ENCODE measurements at regions not wholly inside any gene's neighbourhood (a gene's known extent, or its start where the extent isn't known, plus 50 kb on each side); places are given as distances from the start of the nearest gene placed in this dataset.

DNA sequence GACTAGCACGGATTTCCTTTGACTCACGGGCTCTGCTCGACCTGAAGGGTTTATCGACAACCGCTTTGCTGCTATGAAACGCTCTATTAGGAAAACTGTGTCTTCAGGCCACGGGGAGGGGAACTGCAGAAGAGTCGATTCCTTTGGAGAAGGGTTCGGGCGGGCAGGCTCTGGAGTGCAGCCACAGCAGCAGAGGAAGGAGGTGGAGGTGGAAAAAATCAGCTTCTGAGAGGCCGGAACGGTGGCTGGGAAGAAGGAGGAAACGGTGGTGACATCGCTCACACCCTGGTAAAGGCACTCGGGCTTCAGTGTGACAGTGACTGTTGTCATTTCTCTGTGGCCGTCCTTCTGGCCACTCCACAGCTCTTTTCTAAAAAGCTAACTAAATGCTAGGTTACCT, 64.6 kb upstream of the MGMT start:
- no peaks in the 10 kb centered on the region for H3K9me3 ChIP-seq (ENCODE audit: control insufficient read depth in 2 of 2, insufficient read depth in 1 of 2, low read length in 1 of 2)
- WGBS = 94% methylated on average over 16 of the region's 16 CpGs
- no peak overlapping the region for H3K4me3 ChIP-seq (ENCODE audit: low read length in 2 of 2)
- H3K4me1 ChIP-seq (ENCODE audit: control insufficient read depth in 2 of 2, insufficient read depth in 2 of 2, low read length in 2 of 2) = no peaks in the 10 kb centered on the region
- no peaks in the 10 kb centered on the region for H3K36me3 ChIP-seq (ENCODE audit: control insufficient read depth in 2 of 2, insufficient read depth in 2 of 2, low read length in 1 of 2)
- no peaks in the 10 kb centered on the region for H3K27me3 ChIP-seq (ENCODE audit: control insufficient read depth in 2 of 2, insufficient read depth in 1 of 2, low read length in 1 of 2)
- no peak for DNase-seq (ENCODE audit: low read depth in 6 of 9, low spot score in 9 of 9)
- H3K27ac ChIP-seq (ENCODE audit: low read depth in 1 of 2, low read length in 1 of 2) = no peak overlapping the region

DNA sequence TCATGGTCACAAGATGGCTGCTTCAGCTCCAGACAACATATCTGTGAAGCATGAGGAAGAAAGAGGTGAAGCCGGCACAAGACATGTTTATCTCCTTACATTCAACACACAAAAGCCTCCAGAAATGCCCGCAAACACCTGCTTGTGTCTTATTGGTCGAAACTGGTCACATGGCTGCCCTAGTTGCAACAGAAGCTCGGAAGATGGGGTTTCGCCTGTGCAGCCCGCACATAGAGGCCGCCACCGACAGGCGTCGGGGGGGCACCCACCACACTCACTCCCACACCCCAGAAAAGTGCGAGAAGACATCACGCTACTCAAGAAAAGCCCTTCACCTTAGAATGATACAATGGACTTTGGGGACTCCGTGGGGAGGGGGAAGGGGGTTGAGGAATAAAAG, 63.0 kb upstream of the MGMT start:
- H3K9me3 ChIP-seq (ENCODE audit: control insufficient read depth in 2 of 2, insufficient read depth in 1 of 2, low read length in 1 of 2) = no peaks in the 10 kb centered on the region
- H3K27me3 ChIP-seq (ENCODE audit: control insufficient read depth in 2 of 2, insufficient read depth in 1 of 2, low read length in 1 of 2) = no peaks in the 10 kb centered on the region
- H3K4me1 ChIP-seq (ENCODE audit: control insufficient read depth in 2 of 2, insufficient read depth in 2 of 2, low read length in 2 of 2) = no peaks in the 10 kb centered on the region
- no peak for DNase-seq (ENCODE audit: low read depth in 6 of 9, low spot score in 9 of 9)
- 98% methylated on average over 13 of the region's 13 CpGs for WGBS
- H3K36me3 ChIP-seq (ENCODE audit: control insufficient read depth in 2 of 2, insufficient read depth in 2 of 2, low read length in 1 of 2) = no peaks in the 10 kb centered on the region
- H3K4me3 ChIP-seq (ENCODE audit: low read length in 2 of 2) = no peak overlapping the region
- H3K27ac ChIP-seq (ENCODE audit: low read depth in 1 of 2, low read length in 1 of 2) = no peak overlapping the region

DNA sequence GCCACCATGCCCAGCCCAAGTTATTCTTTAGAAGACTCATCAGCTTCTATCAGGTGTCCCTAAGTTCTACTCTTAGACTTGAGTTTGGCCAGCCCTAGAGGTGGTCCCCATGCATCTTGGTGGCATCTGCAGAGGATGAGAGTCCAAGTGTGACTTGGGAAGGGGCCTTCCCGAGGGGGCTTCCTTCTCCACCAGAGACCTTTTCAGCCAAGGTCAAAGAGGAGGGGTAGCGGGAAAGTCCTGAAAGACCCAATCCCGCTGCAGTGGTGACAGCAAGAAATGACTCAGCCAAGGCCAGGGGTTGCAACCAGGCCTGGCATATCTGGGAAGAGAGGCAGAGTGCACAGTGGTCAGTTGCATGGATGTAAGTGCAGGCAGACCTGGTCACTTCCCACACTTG, 61.7 kb upstream of the MGMT start:
- Histone ChIP-seq H3K36me3 (ENCODE audit: control insufficient read depth in 2 of 2, insufficient read depth in 2 of 2, low read length in 1 of 2) (no peaks in the 10 kb centered on the region), H3K9me3 (ENCODE audit: control insufficient read depth in 2 of 2, insufficient read depth in 1 of 2, low read length in 1 of 2) (no peaks in the 10 kb centered on the region), H3K4me3 (ENCODE audit: low read length in 2 of 2) (no peak overlapping the region), H3K27ac (ENCODE audit: low read depth in 1 of 2, low read length in 1 of 2) (no peak overlapping the region), H3K4me1 (ENCODE audit: control insufficient read depth in 2 of 2, insufficient read depth in 2 of 2, low read length in 2 of 2) (no peaks in the 10 kb centered on the region), H3K27me3 (ENCODE audit: control insufficient read depth in 2 of 2, insufficient read depth in 1 of 2, low read length in 1 of 2) (no peaks in the 10 kb centered on the region)
- WGBS = 91% methylated on average over 3 of the region's 3 CpGs
- no peak for DNase-seq (ENCODE audit: low read depth in 6 of 9, low spot score in 9 of 9)

DNA sequence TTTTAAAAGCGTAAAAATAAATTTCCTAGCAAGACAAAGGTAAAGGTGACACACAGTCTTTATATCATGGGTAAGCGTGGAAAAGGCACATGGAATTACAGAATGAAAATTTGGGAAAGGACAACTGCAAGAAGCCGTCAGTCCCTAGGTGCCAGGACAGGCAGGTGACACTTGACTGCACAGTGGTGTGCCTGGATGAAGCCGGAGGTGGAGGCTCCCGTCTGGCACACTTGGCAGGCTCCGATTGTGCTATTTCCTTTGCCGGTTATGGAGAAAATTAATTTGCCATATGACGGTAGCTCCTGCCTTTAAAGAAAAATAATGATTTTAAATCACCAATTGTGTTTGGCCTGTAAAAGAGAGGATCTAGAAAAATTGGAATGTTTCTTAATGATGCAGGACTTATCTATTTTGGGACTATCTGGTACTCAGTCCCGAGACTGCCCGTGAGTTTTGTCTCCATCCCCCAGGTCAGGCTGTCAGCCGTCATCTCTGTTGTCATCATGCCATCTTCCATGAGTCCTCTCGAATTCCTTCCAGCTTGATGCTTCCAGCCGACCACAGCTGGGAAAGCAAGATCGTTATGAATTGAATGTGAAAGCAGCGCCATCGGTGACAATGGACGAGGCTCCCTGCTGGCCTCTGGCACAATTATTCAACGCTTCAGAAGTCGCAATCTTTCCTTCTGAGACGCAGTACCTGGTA, 56.2 kb upstream of the MGMT start:
- no peaks in the 10 kb centered on the region for H3K27me3 ChIP-seq (ENCODE audit: control insufficient read depth in 2 of 2, insufficient read depth in 1 of 2, low read length in 1 of 2)
- 92% methylated on average over 20 of the region's 20 CpGs for WGBS
- H3K4me3 ChIP-seq (ENCODE audit: low read length in 2 of 2) = no peak overlapping the region
- no peaks in the 10 kb centered on the region for H3K9me3 ChIP-seq (ENCODE audit: control insufficient read depth in 2 of 2, insufficient read depth in 1 of 2, low read length in 1 of 2)
- no peak overlapping the region for H3K27ac ChIP-seq (ENCODE audit: low read depth in 1 of 2, low read length in 1 of 2)
- no peaks in the 10 kb centered on the region for H3K36me3 ChIP-seq (ENCODE audit: control insufficient read depth in 2 of 2, insufficient read depth in 2 of 2, low read length in 1 of 2)
- H3K4me1 ChIP-seq (ENCODE audit: control insufficient read depth in 2 of 2, insufficient read depth in 2 of 2, low read length in 2 of 2) = no peaks in the 10 kb centered on the region
- DNase-seq (ENCODE audit: low read depth in 6 of 9, low spot score in 9 of 9) = no peak

GRCh38 chr10:129411393-129411705, 55.7 kb upstream of the MGMT start:
- no peak for DNase-seq (ENCODE audit: low read depth in 6 of 9, low spot score in 9 of 9)
- H3K27me3 ChIP-seq (ENCODE audit: control insufficient read depth in 2 of 2, insufficient read depth in 1 of 2, low read length in 1 of 2) = no peaks in the 10 kb centered on the region
- H3K4me3 ChIP-seq (ENCODE audit: low read length in 2 of 2) = no peak overlapping the region
- 98% methylated on average over 8 of the region's 8 CpGs for WGBS
- no peaks in the 10 kb centered on the region for H3K9me3 ChIP-seq (ENCODE audit: control insufficient read depth in 2 of 2, insufficient read depth in 1 of 2, low read length in 1 of 2)
- H3K27ac ChIP-seq (ENCODE audit: low read depth in 1 of 2, low read length in 1 of 2) = no peak overlapping the region
- no peaks in the 10 kb centered on the region for H3K36me3 ChIP-seq (ENCODE audit: control insufficient read depth in 2 of 2, insufficient read depth in 2 of 2, low read length in 1 of 2)
- H3K4me1 ChIP-seq (ENCODE audit: control insufficient read depth in 2 of 2, insufficient read depth in 2 of 2, low read length in 2 of 2) = no peaks in the 10 kb centered on the region

- Histone ChIP-seq H3K27ac (ENCODE audit: low read depth in 1 of 2, low read length in 1 of 2) (no peak overlapping the region), H3K4me1 (ENCODE audit: control insufficient read depth in 2 of 2, insufficient read depth in 2 of 2, low read length in 2 of 2) (no peaks in the 10 kb centered on the region), H3K4me3 (ENCODE audit: low read length in 2 of 2) (no peak overlapping the region), H3K36me3 (ENCODE audit: control insufficient read depth in 2 of 2, insufficient read depth in 2 of 2, low read length in 1 of 2) (no peaks in the 10 kb centered on the region), H3K9me3 (ENCODE audit: control insufficient read depth in 2 of 2, insufficient read depth in 1 of 2, low read length in 1 of 2) (no peaks in the 10 kb centered on the region), H3K27me3 (ENCODE audit: control insufficient read depth in 2 of 2, insufficient read depth in 1 of 2, low read length in 1 of 2) (no peaks in the 10 kb centered on the region)
- DNase-seq (ENCODE audit: low read depth in 6 of 9, low spot score in 9 of 9) = no peak
- WGBS = 88% methylated on average over 7 of the region's 7 CpGs
Measured at GRCh38 chr10:129411772-129412171, 55.3 kb upstream of the MGMT start.

GRCh38 chr10:129413024-129413423, 54.0 kb upstream of the MGMT start:
- 90% methylated on average over 6 of the region's 6 CpGs for WGBS
- Histone ChIP-seq H3K4me3 (ENCODE audit: low read length in 2 of 2) (no peak overlapping the region), H3K9me3 (ENCODE audit: control insufficient read depth in 2 of 2, insufficient read depth in 1 of 2, low read length in 1 of 2) (no peaks in the 10 kb centered on the region), H3K36me3 (ENCODE audit: control insufficient read depth in 2 of 2, insufficient read depth in 2 of 2, low read length in 1 of 2) (no peaks in the 10 kb centered on the region), H3K4me1 (ENCODE audit: control insufficient read depth in 2 of 2, insufficient read depth in 2 of 2, low read length in 2 of 2) (no peaks in the 10 kb centered on the region), H3K27ac (ENCODE audit: low read depth in 1 of 2, low read length in 1 of 2) (no peak overlapping the region), H3K27me3 (ENCODE audit: control insufficient read depth in 2 of 2, insufficient read depth in 1 of 2, low read length in 1 of 2) (no peaks in the 10 kb centered on the region)
- no peak for DNase-seq (ENCODE audit: low read depth in 6 of 9, low spot score in 9 of 9)

- H3K27ac ChIP-seq (ENCODE audit: low read depth in 1 of 2, low read length in 1 of 2) = no peak overlapping the region
- H3K36me3 ChIP-seq (ENCODE audit: control insufficient read depth in 2 of 2, insufficient read depth in 2 of 2, low read length in 1 of 2) = no peaks in the 10 kb centered on the region
- 95% methylated on average over 31 of the region's 31 CpGs for WGBS
- H3K4me3 ChIP-seq (ENCODE audit: low read length in 2 of 2) = no peak overlapping the region
- no peak for DNase-seq (ENCODE audit: low read depth in 6 of 9, low spot score in 9 of 9)
- no peaks in the 10 kb centered on the region for H3K27me3 ChIP-seq (ENCODE audit: control insufficient read depth in 2 of 2, insufficient read depth in 1 of 2, low read length in 1 of 2)
- no peaks in the 10 kb centered on the region for H3K9me3 ChIP-seq (ENCODE audit: control insufficient read depth in 2 of 2, insufficient read depth in 1 of 2, low read length in 1 of 2)
- H3K4me1 ChIP-seq (ENCODE audit: control insufficient read depth in 2 of 2, insufficient read depth in 2 of 2, low read length in 2 of 2) = no peaks in the 10 kb centered on the region
Measured at GRCh38 chr10:129415215-129416140, 51.6 kb upstream of the MGMT start.

- Histone ChIP-seq H3K27me3 (ENCODE audit: control insufficient read depth in 2 of 2, insufficient read depth in 1 of 2, low read length in 1 of 2) (no peaks in the 10 kb centered on the region), H3K4me3 (ENCODE audit: low read length in 2 of 2) (no peak overlapping the region), H3K4me1 (ENCODE audit: control insufficient read depth in 2 of 2, insufficient read depth in 2 of 2, low read length in 2 of 2) (no peaks in the 10 kb centered on the region), H3K27ac (ENCODE audit: low read depth in 1 of 2, low read length in 1 of 2) (no peak overlapping the region), H3K36me3 (ENCODE audit: control insufficient read depth in 2 of 2, insufficient read depth in 2 of 2, low read length in 1 of 2) (no peaks in the 10 kb centered on the region), H3K9me3 (ENCODE audit: control insufficient read depth in 2 of 2, insufficient read depth in 1 of 2, low read length in 1 of 2) (no peaks in the 10 kb centered on the region)
- DNase-seq (ENCODE audit: low read depth in 6 of 9, low spot score in 9 of 9) = no peak
- 93% methylated on average over 8 of the region's 8 CpGs for WGBS
Measured at GRCh38 chr10:129416155-129416554, 50.9 kb upstream of the MGMT start.

All from thymus (tissue), 11 donors.